SH-SY5Y (cell line): ENCODE measurements at regions not wholly inside any gene's neighbourhood (a gene's known extent, or its start where the extent isn't known, plus 50 kb on each side); places are given as distances from the start of the nearest gene placed in this dataset.

Experiments
- GATA2 ChIP-seq: IDR thresholded peaks from 2 replicates; pipeline ENCODE4 v1.6.1; 2011; ENCODE audit warnings: mild to moderate bottlenecking, low read depth, low read length
- GATA3 ChIP-seq: IDR thresholded peaks from 2 replicates; pipeline ENCODE4 v1.6.1; 2011; ENCODE audit warnings: low read depth, mild to moderate bottlenecking, low read length, moderate library complexity

DNA sequence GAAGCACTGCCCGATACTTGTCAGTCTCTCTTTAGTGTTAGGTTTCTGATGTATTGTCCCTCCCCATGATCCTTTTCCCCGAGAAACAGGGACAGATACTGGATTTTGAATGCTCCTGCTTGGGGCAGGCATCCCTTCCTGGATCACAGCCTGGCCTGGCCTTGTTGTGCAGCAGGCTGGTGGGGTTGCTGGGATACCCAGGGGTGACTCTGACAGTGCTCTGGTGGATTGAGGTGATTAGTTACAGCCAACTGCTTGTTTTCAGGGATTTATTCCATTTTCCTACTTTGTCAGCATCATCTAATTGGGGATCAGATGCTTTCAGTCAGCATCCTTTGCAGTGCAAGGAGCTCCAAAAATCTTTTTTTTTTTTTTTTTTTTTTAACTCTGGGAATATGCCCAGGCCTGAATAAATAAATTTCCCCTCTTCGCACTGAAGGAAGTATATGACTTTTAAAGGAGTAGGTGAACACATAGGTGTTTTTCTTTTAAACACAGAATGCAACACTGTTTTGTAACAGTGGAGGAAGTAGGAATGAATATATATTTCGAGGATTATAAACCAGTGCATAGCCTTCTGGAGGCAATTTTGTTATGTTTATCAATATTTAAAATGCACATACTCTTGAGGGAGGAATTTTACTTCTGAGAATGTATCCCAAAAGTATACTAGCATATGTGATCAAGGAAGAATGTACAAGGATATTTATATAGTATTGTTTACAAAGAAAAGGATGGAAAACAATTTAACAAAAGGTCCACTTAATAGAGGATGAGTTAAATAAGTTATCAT is 127.3 kb upstream of the ELL2 start:
- no peak for TF ChIP-seq GATA3
- no peak for TF ChIP-seq GATA2

DNA sequence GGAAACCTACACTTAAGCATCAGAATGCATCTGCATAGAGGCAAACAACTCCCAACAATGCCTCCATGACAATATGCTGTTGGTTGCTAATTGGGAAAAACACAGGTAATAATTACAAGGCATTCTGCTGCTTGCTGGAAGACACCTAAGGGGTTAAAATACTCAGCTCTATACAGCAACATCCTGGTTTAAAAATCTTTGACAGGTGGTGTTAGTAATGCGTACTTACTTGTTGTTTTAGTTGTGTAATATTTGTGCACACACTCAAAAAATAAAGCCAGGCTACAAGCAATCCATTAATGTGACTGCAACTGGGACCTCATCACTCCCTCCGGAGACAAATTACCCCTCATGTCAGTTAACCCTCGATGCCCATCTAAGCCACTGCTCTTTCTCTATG is 126.3 kb upstream of the ELL2 start:
- TF ChIP-seq GATA3 (no peak), GATA2 (no peak)

DNA sequence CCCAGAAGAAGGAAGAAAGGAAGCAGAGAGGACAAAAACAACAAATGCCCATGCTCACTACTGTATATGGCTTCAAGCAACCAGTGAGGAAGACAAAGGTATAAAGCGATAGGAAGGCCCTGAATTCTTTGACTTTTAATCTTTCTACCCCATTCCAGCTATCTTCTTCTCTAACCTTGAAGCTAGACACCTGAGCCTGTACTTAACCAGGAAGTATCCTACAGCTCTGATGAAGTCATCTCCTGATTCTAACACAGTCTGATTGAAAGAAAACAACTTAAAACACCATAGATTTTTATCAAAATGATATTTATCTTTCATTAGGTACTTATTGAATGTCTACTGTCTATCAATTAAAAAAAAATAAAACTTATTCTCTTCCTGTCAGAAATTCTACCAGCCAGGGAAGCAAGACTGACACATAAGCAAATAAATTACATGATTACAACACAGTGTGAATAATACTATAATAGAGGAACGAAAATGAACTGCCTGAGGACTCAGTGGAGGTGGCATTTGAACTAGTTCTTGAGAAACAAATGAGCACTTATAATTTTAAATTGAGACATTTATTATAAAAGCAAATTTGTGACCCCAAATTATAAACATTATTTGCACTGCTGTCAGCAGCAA is 123.3 kb upstream of the ELL2 start:
- TF ChIP-seq GATA2 (no peak), GATA3 (no peak)

DNA sequence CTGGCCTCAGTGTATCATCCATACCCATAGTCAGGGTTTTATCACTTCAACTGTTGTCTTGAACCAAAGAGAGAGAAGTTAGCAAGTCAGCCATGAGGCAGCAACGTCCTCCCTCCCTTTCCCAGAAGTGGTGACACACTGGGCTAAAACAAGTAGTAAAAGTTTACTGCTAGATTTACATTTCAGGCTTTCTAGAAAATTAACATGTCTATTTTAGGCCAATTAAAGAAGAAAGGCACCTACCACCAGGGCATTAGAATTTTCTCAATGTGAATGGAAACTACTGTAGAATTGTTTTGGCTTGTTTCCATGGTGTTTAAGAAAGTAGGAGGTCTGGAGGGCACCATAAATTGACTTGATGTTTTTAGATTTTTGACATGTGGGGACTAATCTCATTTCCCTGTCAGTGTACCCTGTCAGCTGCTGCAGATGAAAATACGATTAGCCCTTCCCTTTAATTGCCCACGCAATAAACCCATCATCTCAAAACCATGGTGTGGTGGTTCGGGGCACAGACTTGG is 121.8 kb upstream of the ELL2 start:
- TF ChIP-seq GATA2, result peak; percentile 21; the same call in 1 of the 2 replicates
- no peak for TF ChIP-seq GATA3

DNA sequence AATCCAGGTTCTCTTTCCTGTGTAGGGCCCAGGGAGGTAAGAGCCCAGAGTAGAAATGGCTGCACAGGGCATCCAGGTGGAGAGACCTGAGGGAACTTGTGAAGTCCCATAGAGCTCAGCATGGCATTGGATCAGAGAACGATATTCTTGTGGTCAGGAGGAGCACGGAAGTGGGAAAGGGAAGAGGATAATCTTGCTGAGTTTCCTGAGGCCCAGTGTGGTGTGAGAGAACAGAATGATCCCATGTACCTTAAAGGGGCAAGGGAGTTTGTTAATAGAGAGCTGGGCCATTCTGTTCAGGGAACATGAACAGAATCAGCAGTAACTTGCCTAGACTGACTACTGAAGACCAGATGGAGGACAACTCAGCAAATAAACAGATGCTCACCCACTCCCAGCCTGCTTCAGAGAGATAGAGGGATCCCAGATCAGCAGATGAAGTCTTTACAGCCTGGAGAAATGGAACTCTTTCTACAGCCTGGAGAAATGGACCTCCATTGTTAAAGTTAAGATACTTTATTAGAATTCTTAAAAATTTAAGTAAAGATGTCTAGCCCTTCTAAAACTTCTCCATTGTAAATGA is 119.7 kb upstream of the ELL2 start:
- no peak for TF ChIP-seq GATA2
- TF ChIP-seq GATA3, result no peak

DNA sequence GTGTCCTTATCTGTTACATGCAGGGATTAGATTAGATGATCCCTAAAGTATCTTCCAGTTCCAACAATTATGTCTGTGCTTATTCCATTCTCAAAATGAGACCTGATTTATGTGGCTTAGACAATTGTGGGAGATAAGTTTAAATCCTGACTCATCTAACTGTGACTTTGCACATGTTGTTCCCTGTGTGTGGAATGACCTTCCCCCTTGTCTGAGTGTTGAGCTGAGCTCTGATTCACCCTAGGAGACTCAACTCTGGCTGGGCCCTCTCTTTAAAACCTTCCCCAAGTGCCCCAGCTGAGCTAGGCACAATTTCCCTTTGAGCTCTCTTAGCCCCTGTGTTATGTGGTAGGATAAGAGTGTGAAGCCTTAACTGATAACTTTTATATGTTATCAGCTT is 118.9 kb upstream of the ELL2 start:
- TF ChIP-seq GATA3, result no peak
- TF ChIP-seq GATA2, result no peak

DNA sequence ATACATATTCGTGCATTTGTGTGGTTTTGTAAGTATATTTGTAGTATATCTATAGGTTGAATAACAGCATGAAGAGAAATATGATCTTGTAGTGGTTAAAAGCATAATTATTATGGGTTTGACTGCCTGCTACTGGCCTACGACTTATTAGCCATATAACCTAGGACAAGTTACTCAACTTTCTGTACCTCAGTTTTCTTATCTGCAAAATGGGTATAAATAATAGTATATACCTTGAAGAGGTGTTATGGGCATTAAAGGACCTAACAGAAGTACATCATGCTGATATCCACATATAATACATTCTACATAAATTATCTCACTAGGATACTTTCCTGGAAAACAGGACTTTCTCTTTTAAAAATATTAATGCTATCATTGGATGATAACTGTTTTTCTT is 118.3 kb upstream of the ELL2 start:
- TF ChIP-seq GATA2, result no peak
- TF ChIP-seq GATA3, result no peak

DNA sequence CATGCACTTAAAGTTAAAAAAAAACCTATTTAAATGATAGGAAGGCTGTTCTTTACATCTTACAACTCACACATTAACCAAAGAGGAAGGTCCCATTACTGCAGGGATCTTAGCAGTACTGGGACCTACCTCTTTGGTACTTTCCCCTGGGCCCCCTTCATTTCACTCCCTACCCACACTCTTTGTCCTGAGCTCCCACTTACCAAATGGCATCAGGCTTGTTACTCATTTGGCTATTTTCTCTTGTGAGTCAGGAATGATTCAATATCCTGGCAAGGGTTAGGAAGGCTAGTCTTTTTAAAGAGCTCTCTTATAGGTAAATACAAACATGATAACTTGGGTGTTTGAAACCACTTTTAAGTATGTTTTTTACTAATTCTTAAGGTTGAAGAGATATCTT is 117.4 kb upstream of the ELL2 start:
- no peak for TF ChIP-seq GATA3

DNA sequence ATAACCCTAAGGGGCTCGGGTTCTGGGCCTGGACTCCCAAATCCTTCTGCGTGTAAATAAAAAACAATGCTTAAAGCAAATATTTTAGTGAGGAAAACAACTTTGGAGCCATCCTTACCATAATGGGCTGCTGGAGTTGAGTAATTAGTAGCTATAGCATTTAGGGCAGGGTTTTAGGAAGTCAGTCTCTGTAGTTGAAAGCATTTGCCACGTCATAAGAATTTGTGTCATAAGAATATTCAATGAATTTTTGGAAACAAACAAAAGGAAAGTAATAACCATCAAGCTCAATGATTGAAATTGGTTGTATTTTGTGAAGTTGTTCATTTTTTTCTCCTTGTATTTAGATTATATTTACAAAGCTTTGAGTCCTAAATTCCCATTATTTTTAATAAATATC is 114.8 kb upstream of the ELL2 start:
- no peak for TF ChIP-seq GATA3
- no peak for TF ChIP-seq GATA2

DNA sequence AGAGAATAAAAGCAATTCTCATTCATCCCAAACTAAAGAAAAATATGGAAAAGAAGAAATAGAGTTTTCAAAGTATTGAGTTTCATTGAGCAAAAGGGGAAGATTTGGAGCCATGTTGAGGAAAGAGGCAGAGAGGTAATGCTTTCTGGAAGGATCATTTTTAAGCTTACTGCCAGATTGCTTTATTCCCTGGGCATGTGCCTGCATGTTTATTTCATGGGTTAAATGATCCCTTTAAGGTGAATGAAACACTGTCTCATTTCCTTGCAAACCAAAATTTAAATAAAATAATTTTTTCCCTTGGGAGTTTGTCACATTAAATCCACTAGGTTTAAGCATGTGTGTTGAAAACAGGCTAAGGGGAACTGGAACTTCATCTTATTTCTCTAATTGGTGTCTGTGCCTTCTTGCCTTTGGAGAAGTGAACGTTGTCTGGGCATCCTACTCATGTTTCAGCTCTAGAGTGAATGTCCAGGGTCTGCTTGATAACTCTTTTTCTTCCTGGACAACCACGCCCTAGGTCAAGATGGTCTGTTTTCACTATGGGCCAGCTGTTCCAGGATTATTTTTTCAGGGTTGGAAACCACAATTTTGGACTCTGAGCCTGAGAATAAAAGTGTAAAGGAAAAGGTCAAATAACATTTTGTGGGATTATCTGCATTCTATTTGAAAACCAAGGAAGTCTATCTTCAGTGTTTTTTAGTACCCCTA is 114.1 kb upstream of the ELL2 start:
- TF ChIP-seq GATA2 (no peak), GATA3 (no peak)

DNA sequence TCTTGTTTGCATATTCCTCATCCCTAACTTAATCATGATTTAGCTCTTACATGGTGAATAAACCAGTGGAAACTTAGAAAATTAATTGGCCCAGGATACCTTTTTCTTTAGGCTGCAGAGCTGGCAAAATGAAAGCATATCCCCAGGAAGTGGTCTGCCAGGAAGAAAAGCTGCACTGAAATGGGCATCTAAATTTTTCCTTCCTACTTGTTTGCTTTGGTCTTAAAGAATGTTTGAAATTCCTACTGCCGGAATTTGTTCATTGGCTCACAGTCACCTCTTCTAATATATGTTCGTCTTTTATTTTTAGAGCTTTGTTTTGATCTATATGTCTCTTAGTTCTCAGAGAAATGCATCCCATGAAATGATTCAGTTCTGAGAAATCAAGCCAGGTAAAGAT is 113.2 kb upstream of the ELL2 start:
- TF ChIP-seq GATA3 (no peak), GATA2 (no peak)

DNA sequence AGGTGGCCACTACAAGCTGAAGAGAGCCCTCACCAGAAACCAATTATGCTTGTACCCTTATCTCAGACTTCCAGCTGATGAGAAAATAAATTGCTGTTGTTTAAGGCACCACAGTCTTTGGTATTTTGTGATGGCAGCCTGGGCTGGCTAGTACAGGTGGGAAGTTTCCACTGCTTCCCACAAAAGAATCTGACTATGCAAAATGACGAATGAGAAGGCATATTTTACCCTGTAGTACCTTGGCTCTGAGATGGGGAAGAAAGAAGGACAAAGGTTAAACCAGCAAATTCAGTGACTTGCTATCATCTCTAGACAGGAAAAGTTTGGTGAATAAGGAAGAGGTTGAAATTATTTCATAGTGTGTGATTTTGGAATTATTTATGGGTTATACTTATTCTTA is 112.8 kb upstream of the ELL2 start:
- no peak for TF ChIP-seq GATA2
- no peak for TF ChIP-seq GATA3

DNA sequence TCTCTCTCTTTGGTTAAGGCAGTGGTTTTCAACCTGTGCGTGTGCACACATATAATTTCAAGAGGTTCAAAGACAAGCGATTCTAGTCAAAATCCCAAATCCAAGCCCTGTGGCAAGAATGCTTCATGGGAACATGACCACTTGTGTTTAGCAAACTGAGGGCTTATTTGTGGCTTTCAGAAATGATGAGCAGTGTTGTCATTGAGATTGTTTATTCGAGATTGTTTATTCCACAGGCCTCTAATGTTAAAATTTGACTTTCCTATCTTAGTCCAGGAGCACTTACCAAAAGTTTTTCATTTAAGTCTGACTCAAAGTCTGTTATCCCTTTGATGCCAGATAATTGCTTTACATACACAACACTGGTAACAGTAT is 111.1 kb upstream of the ELL2 start:
- TF ChIP-seq GATA2 (no peak), GATA3 (no peak)

DNA sequence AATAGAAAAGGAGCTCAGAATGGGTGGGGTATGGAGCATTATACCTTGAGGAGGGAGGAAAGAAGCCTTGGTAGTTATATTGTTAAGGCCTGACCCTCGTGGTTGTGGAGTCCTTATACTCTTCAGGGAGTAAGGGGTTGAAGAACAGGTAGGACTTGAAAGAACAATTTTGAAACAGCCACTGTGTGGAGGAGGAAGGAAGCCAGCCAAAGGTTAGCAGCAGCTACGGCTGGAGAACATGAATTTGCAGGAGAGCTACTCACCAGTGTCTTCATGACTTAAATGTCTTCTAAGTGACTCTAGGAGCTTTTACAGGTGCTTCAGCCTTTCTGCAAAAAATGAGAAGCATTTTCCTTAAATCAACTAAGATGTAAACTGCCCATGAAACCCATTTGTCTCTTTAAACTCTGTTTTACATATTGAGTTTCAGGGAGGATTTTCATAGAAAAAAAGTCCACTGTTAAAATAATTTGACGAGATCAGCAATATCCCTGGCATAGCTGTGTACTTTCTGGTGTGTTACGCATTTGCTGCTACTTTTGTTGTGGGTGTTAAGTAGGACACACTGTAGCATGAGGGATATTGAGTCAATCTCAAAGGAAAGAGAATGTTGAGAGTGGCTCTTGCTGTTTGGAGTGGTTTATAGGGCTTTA is 110.6 kb upstream of the ELL2 start:
- TF ChIP-seq GATA2, result no peak
- TF ChIP-seq GATA3, result no peak

DNA sequence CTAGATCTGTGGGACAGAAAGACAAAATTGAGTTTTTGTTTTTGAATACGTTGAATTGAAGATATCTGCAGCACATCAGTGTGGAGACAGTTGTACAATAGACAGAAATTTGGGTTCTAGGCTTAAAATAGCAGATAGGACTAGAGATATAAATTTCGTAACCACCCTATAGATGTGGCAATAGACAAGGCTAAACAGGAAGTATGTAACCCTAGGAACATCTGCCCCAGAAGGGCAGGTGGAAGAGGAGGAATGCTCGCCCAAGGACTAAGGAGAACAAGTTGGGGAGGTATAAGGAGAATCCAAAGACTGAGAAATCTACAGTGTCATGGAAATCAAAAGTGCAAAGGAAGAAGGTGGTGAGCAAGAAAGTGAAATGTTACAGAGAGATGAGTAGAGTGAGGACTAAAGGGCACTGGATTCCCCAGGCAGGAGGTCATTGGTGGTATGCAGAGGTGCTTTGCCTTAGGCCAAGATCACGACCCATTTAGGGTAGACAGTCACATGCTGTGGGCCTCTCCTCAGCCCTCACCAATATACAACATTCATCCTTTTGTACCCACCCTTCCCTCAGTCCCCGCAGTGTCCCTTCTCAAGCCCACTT is 109.1 kb upstream of the ELL2 start:
- TF ChIP-seq GATA3 (no peak), GATA2 (no peak)
